ENCODE measurements at regions not wholly inside any gene's neighbourhood (a gene's known extent, or its start where the extent isn't known, plus 50 kb on each side); places are given as distances from the start of the nearest gene placed in this dataset.

- Histone ChIP-seq H3K27ac (ENCODE audit: low read length) (no peak overlapping the region), H3K27me3 (ENCODE audit: control insufficient read depth, insufficient read depth, low read length) (peaks cover 2% of the 10 kb centered on the region; the same call in 1 of the 2 replicates), H3K9me3 (ENCODE audit: control insufficient read depth, insufficient read depth, low read depth, low read length) (no peaks in the 10 kb centered on the region), H3K4me1 (ENCODE audit: control insufficient read depth, insufficient read depth, low read length) (no peaks in the 10 kb centered on the region), H3K4me3 (ENCODE audit: low read depth in 2 of 2, low read length in 2 of 2) (no peak overlapping the region), H3K36me3 (ENCODE audit: control insufficient read depth, insufficient read depth, low read length) (no peaks in the 10 kb centered on the region)
- in situ Hi-C loops (cut with HindIII; ENCODE audit: low pct_unique_long_range_greater_than_20kb, low sequenced_read_pairs): no loop called here
- no peak for DNase-seq (ENCODE audit: low read depth, low spot score)
- CTCF ChIA-PET: interaction anchor here (0.7 kb wide), 1 partner anchor 446 kb away, joined by 4 read pairs; no protein-coding TSS in a partner anchor
- no TSS peak for BruUV-seq (replicated peaks)
- intact Hi-C loops (cut with micrococcal nuclease; ENCODE audit: unreplicated experiment): no loop called here
- ATAC-seq: no peak
- TF ChIP-seq TCF7L2 (IDR thresholded peaks at IDR 0.05; ENCODE audit: low read depth, low read length) (no peak), POLR2AphosphoS5 (IDR thresholded peaks at IDR 0.05; ENCODE audit: low read depth, low read length) (no peak), CTCF (IDR thresholded peaks at IDR 0.05) (no peak), SIN3A (IDR thresholded peaks at IDR 0.05; ENCODE audit: borderline replicate concordance, insufficient read depth, low read depth, low read length) (no peak), REST (IDR thresholded peaks at IDR 0.05; ENCODE audit: insufficient read depth in 1 of 2, low read depth in 2 of 2, low read length in 1 of 2) (no peak)
- POLR2A ChIA-PET: no interaction called here
Observed at GRCh38 chr16:86436466-86437185, 73.7 kb upstream of the FOXF1 start.

GRCh38 chr16:86437348-86437747, 73.0 kb upstream of the FOXF1 start:
- BruUV-seq (replicated peaks): no TSS peak
- no peak for TF ChIP-seq REST (IDR thresholded peaks at IDR 0.05; ENCODE audit: insufficient read depth in 1 of 2, low read depth in 2 of 2, low read length in 1 of 2)
- TF ChIP-seq SIN3A (IDR thresholded peaks at IDR 0.05; ENCODE audit: borderline replicate concordance, insufficient read depth, low read depth, low read length): no peak
- no peak for TF ChIP-seq POLR2AphosphoS5 (IDR thresholded peaks at IDR 0.05; ENCODE audit: low read depth, low read length)
- TF ChIP-seq TCF7L2 (IDR thresholded peaks at IDR 0.05; ENCODE audit: low read depth, low read length): no peak
- no peak for TF ChIP-seq CTCF (IDR thresholded peaks at IDR 0.05)
- Histone ChIP-seq H3K27ac (ENCODE audit: low read length) (no peak overlapping the region), H3K36me3 (ENCODE audit: control insufficient read depth, insufficient read depth, low read length) (no peaks in the 10 kb centered on the region), H3K27me3 (ENCODE audit: control insufficient read depth, insufficient read depth, low read length) (peaks cover 2% of the 10 kb centered on the region; the same call in 1 of the 2 replicates), H3K4me3 (ENCODE audit: low read depth in 2 of 2, low read length in 2 of 2) (no peak overlapping the region), H3K9me3 (ENCODE audit: control insufficient read depth, insufficient read depth, low read depth, low read length) (no peaks in the 10 kb centered on the region), H3K4me1 (ENCODE audit: control insufficient read depth, insufficient read depth, low read length) (no peaks in the 10 kb centered on the region)
- intact Hi-C loops (cut with micrococcal nuclease; ENCODE audit: unreplicated experiment): no loop called here
- ChIA-PET POLR2A (no interaction called here), CTCF (no interaction called here)
- DNase-seq (ENCODE audit: low read depth, low spot score): no peak
- in situ Hi-C loops (cut with HindIII; ENCODE audit: low pct_unique_long_range_greater_than_20kb, low sequenced_read_pairs): no loop called here
- ATAC-seq: no peak

Measured in Panc1 (cell line).